ENCODE measurements at regions not wholly inside any gene's neighbourhood (a gene's known extent, or its start where the extent isn't known, plus 50 kb on each side); places are given as distances from the start of the nearest gene placed in this dataset.
"Not testable (repeated sequence)": the region's sequence is repeated elsewhere in the genome, so short reads cannot be mapped to it uniquely, and the experiment has no call there.

DNA sequence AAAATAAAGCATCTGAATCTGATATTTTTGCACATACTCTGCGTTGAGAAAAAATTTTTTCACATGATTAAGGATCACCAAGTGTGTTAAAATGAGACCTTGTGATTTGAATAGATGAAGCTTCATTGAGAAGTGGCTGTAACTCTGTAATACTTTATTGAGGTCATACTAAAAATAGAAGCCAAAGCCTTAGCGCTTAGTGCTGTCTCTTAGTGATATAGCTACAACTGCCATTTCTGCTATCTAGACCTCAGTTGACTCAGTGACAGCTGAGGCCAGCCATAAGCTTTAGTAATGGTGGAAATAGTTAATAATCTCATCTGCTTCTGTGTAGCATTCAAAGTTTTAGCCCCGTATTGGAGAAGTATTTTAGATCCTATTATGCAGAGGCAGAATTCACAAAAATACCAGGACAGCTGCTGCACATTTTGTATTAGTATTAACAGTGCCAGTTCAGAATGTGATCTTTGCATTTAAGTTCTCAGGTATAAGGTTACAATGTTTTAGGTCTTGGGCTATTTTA lies 107.4 kb upstream of the SGCD start:
- no peak for DNase-seq (ENCODE audit: extremely low read depth, low read depth, low spot score)

DNA sequence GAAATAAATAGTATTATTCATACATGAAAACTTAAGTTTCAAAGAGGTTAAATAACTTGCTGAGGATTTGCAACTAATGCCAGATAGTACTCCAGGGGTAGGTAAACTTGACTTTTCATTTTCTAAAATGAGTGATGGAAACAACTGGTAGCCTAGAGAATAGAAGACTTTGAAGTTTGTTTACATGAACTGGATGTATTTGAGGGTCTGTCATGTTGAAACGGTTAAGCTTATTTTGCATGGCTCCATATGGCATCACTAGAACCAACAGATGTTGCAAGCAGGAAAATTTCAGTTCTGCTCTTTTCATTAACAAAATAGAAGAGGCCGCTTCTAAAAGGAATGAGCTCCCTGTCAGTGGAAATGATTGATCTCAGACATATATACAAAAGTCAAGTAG lies 105.1 kb upstream of the SGCD start:
- no peak for DNase-seq (ENCODE audit: extremely low read depth, low read depth, low spot score)

DNA sequence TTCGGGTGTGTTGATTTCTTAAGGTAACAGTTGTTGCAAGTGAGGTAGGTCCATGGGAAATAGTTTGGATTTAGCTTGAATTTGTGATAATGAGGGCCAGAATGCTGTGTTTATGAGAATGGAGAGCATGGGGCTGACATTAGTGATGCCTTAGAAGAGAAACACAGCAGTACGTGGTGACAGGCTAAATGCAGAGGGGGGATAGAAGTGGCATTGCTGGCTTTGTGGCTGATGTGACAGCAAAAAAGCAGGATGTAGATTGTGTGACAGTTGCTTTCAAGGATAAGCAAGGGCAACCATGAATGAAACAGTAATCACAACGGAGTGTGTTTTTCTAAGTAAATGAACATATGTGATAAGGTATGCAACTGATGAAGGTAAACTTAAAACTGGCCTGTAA lies 103.4 kb upstream of the SGCD start:
- no peak for DNase-seq (ENCODE audit: extremely low read depth, low read depth, low spot score)

DNA sequence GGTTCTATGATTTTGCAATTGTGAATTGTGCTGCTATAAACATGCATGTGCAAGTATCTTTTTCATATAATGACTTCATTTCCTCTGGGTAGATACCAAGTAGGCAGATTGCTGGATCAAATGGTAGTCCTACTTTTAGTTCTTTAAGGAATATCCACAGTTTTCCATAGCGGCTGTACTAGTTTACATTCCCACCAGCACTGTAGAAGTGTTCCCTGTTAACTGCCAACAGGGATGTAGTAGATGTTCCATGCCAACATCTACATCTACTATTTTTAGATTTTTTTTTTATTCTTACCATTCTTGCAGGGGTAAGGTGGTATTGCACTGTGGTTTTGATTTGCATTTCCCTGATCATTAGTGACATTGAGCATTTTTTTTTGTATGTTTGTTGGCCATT lies 100.5 kb upstream of the SGCD start:
- DNase-seq (ENCODE audit: extremely low read depth, low read depth, low spot score): not testable (repeated sequence)

DNA sequence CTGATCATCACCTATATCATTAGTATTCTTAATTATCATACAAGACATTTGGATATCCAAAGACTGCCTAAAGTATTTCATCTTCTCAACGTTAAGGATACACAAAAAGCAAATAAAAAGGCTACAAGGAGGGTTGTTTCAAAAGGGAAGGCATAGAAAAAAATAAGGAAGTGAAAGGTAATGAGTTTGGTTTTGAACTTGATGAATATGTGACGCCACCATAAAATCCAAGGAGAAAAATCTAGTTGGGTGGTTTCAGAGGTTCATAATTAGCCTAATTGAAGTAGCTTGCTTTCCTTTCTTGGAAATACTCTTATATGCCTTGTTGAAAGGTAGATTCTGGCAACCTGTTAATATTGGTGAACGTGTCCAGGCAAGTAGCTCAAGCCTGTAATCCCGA lies 96.1 kb upstream of the SGCD start:
- DNase-seq (ENCODE audit: extremely low read depth, low read depth, low spot score): no peak

DNA sequence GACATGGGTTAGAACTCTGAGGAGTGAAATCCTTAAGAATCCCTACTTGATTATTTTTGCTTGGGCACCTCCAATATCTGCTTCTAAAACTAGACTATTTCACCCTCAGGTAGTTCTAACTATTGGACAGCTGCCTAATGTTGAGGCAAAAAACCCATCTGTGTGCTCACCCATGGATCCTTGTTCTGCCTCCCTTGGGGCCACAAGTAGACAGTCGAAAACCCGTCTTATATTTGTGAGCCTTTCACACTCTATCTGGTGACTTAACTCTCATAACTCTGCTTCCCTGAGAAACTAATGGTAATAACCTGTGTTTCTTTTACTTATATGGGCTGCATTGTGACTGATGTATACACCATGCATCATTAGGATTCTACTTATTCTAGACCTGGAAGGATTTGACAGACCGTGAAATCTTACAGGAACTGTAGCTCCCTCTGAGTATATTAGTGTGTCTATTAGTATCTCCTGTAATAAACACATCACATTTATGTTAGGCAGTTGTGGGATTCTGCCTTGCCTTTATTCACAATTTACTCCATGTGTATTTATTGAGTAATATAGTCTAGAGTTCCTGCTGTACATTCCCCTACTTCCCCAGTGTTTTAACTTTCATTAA lies 94.6 kb upstream of the SGCD start:
- DNase-seq (ENCODE audit: extremely low read depth, low read depth, low spot score): no peak

DNA sequence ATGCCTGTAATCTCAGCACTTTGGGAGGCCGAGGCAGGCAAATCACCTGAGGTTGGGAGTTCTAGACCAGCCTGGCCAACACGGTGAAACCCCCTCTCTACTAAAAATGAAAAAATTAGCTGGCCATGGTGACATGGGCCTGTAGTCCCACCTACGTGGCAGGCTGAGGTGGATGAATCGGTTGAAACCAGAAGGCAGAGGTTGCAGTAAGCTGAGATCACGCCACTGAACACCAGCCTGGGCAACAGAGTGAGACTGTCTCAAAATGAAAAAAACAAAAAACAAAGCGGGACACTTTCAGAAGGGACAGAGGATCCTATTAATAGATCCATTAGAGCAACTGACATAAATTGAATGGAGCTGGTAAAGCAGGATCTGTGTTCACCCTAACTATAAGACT lies 89.6 kb upstream of the SGCD start:
- DNase-seq (ENCODE audit: extremely low read depth, low read depth, low spot score): no peak

DNA sequence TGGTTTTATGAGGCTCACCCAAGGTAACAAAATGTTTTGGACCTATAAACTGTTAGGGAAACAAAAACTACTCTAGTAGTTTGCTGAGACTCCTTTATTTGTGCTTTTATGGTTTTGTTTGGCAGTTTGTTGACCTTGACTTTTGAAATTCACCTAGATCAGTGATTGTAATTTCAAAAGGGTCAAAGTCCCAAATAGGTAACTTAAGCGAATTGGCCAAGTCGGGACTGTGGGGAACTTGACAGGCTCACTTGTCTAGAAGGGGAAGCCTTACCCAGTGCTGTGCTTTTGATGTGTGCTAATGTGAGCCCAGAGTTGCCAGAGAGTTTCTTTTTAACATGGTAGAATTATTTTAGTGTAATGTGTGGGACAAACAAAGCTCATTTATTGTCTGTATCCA lies 87.2 kb upstream of the SGCD start:
- DNase-seq (ENCODE audit: extremely low read depth, low read depth, low spot score): no peak

DNA sequence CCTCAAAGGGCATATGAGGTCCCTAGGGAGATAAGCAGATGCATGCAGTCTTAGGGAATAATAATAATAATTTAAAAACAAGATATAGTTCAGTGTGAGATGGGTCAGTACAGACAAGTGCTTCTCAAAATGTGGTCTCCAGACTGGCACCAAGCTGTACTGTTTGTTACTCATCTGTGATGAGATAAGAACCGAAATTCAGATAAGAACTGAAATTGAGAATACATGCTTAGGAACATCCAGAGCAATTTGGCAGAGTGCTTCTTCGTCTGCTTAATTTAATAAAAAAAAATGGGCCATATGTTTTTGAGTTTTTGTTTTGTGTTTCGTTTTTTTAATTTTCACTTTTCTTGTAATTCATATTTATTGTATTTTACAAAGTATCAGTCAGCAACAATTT lies 86.5 kb upstream of the SGCD start:
- DNase-seq (ENCODE audit: extremely low read depth, low read depth, low spot score): no peak

DNA sequence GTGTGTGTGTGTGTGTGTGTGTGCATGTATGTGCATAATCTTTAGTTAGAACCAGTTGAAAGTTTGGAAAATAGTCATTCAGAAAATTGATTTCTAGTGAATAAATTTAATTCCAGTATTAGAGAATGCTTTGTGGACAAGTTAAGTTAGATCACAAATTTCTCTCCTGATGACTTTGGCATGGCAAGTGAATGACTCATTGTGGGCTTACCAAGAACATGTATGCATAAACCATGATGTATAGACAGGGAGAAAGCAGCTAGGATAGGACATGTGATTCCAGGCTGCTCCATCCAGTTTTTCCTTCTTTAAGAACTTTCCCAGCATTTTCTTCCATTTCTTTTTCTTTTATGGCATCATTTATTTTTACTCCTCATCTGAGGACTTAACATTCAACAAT lies 85.7 kb upstream of the SGCD start:
- DNase-seq (ENCODE audit: extremely low read depth, low read depth, low spot score): no peak

DNA sequence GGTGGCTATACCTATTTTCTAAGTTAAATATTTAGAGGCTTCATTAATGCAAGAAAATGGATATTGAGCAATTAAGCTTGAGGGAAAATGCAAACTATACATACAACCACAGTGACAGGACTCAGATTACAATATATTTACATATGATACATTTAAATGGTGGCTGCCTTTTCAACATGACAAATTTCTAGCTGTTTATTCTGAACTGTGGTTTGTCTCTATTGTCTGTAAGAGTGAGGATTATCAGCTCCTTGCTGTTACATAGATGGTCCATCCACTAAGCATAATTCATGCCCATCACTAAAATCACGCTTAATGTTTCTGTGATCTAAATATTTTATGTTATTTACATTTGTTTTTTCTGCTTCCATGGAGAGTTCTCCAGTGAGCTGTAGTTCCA lies 81.1 kb upstream of the SGCD start:
- no peak for DNase-seq (ENCODE audit: extremely low read depth, low read depth, low spot score)

DNA sequence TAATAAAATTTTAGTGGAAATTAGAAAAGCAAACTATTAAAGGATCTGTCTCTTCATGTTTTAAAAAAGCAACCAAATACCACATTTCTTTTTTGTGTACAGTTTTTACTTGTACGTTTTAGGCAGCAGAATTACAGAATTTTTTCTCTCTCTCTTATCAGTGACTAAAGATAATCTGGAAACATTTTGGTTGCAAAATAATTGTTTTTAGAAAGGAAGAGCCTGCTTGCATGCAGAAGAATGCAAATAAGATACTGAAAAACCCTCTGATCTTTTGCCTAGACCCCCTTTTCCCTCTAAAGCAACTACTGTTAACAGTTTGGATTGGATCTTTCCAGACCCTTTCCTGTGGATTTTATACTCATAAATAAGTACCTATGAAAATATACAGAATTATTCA lies 75.9 kb upstream of the SGCD start:
- no peak for DNase-seq (ENCODE audit: extremely low read depth, low read depth, low spot score)

DNA sequence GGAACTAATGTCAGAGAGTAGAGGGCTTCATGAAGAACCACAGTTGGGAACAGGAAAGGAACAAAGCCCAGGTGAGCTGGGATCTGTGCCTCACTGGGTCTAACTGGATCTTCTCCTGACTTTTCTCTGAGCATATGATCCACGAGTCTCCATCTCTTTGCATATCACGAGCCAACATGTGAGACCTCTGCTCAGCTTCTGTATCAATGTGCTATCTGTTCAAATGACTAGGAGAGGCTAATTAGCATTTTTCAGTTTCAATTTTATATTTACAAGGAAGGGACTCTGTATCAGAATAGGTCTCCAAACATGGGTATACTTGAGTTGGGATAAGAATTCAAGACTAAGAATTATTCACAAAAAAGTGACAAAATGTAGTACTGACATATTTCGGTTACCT lies 73.8 kb upstream of the SGCD start:
- no peak for DNase-seq (ENCODE audit: extremely low read depth, low read depth, low spot score)

DNA sequence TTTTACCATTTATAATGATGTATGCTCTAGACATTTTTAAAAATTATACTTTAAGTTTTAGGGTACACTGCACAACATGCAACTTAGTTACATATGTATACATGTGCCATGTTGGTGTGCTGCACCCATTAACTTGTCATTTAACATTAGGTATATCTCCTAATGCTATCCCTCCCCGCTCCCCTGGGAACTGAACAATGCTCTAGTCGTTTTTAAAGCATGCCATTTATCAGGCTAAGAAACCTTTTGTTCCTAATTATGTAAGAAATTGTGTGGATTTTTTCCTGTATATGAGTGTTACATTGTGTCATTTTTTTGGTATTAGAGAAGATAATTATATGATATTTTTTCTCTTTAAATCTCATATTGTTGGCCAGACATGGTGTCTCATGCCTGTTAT lies 72.8 kb upstream of the SGCD start:
- no peak for DNase-seq (ENCODE audit: extremely low read depth, low read depth, low spot score)

DNA sequence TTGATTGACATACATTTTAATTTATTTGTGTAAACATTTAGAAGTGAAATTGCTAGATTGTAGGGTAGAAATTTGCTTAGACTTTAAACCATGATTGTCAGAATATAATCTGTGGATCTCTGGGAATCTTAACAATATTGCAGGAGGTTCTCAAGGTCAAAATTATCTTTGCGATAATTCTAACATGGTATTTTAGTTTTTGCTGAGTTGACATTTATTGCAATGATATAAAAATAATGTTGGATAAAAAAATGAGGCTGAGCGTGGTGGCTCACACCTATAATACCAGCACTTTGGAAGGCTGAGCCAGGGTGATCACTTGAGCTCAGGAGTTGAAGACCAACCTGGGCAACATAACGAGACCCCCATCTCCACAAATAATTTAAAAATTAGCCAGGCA lies 70.3 kb upstream of the SGCD start:
- DNase-seq (ENCODE audit: extremely low read depth, low read depth, low spot score): no peak

DNA sequence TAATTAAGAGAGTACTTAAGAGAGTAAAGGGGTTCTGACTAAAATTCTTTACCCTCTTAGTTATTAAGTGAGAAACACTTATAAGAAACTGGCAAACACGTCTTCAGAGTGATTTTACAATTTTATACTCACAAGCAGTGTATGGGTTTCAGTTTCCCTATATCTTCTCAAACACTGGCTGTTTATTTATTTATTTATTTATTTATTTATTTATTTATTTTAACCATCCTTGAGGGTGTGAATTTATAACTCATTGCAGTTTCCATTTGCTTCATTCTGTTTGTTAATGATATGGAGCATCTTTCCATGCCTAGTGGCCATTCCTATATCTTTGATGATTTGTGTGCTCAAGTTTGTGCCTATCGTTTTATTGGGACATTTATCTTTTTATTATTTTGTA lies 68.0 kb upstream of the SGCD start:
- no peak for DNase-seq (ENCODE audit: extremely low read depth, low read depth, low spot score)

DNA sequence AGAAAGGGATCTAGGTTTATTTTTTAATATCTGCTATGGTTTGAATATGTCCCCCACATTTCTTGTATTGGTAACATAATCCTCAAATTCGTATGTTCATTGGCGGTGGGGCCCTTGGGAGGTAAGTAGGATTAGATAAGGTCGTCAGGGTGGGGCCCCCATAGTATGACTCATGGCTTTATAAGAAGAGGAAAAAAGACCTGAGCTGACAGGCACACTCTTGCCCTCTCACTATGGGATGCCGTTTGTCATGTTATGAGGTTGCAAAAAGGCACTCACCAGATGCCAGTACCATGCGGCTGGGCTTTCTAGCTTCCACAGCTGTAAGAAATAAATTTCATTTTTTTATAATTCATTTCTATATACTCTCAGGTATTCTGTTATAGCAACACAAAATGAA lies 67.3 kb upstream of the SGCD start:
- no peak for DNase-seq (ENCODE audit: extremely low read depth, low read depth, low spot score)

DNA sequence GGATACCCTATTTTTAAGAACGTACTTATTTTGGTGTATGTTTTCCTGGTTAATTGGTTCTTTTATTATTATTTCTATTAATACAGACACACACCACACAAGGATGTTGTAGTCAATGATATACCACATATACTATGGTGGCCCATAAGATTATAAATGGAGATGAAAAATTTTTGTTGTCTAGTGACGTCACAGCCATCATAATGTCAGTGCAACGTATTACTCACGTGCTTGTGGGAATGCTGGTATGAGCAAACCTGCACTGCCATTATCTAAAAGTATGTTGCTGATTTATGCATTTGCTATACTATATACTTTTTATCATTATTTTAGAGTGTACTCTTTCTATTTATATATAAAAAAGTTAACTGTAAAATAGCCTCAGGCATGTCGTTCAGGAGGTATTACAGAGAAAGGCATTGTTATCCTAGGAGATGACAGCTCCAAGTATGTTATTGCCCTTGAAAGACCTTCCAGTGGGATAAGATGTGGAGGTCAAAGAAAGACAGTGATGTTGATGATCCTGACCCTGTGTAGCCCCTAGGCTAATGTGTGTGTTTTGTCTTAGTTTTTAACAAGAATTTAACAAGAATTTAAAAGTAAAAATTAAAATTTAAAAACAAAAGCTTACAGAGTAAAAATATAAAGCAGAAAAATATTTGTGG lies 65.6 kb upstream of the SGCD start:
- no peak for DNase-seq (ENCODE audit: extremely low read depth, low read depth, low spot score)

DNA sequence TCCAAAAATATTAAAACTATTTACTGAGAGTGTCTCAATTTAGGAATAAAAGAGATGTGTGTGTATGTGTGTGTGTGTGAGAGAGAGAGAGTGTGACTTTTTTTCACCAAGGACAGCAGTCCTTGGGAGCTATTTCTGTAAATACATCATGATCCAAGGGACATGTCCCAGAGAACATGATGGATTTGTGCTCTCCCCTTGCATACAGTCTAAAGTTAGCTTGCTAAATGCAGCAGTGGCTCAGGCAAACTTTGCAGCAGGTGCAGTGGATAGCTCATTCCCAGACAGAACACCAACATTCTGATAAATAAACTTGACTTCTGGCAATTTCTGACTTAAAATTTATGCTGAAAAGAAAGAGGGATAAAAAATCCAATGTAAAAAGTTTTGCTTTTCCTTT lies 55.4 kb upstream of the SGCD start:
- DNase-seq (ENCODE audit: extremely low read depth, low read depth, low spot score): no peak

DNA sequence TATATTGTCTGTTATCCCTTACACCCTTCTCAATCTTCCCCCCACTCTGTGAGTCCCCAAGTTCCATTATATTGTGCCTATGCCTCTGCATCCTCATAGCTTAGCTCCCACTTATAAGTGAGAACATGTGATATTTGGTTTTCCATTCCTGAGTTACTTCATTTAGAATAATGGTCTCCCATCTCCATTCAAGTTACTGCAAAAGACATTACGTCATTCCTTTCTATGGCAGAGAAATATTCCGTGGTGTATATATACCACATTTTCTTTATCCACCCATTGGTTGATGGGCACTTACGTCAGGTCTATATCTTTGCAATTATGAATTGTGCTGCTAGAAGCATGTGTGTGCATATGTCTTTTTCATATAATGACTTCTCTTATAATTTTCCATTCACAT lies 54.8 kb upstream of the SGCD start:
- DNase-seq (ENCODE audit: extremely low read depth, low read depth, low spot score): no peak

DNA sequence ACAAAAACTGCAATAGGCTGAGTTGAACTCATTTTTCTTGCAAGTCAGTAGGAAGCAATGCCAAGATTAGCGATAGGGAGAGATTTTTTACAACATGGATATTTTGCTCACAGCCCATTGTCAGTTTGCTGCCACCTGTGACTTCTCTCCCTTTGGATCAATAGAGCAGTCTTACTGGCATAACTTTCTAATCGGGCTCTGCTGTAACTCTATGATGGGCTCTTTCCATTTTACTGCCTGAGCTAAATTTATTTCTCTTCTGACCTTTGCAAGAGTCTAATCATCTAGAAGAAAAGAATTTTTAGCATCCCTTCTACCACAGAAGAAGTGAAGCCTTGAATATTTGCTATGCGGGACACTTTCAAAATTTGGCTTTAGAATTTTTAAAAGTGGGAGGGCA lies 53.6 kb upstream of the SGCD start:
- DNase-seq (ENCODE audit: extremely low read depth, low read depth, low spot score): no peak

DNA sequence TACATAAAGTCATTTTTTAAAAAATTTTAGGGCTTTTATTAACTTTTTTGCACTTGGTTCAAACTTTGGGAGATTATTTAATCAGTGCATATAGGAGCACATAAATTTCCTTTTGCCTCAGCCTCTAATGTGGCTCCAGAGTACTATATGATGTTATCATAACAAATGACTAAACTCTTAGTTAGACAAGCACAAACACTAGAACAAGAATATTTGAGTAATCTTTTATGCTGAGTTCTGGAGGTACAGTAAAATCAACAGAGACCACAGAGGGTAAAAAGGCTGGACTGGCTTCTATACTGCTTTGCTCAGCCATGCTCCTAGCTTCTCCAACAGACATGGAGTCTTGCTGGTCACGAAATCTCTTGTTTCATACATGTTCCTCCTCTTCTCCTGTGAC lies 52.5 kb upstream of the SGCD start:
- DNase-seq (ENCODE audit: extremely low read depth, low read depth, low spot score): no peak

Data from glomerular endothelial cell (primary cell).